HCT116 (cell line): ENCODE measurements at regions not wholly inside any gene's neighbourhood (a gene's known extent, or its start where the extent isn't known, plus 50 kb on each side); places are given as distances from the start of the nearest gene placed in this dataset.

Experiments
- ATAC-seq: fragments of 200-7000 bp; cut with Tn5 transposase; 2 replicates; pipeline ENCODE4 v1.9.1; 2020; ENCODE audit warnings: mild to moderate bottlenecking, moderate library complexity
- BruUV-seq: library from RNA; stranded (reverse); fragments of 400-500 nt; replicated peaks from 2 replicates; lab custom pipeline; 2021; lab: Mats Ljungman, UMichigan
- CTCF ChIA-PET: fragments of 300-600 bp; sonication (Branson Sonifier 250); formaldehyde crosslinking; loops from one replicate; lab custom pipeline; 2021; ENCODE audit warnings: antibody characterized with exemption; lab: Charles Lee
- POLR2A ChIA-PET: fragments of 300-600, 350-600 bp; sonication (Branson Sonifier 250); formaldehyde crosslinking; loops from one replicate; lab custom pipeline; 2021; ENCODE audit warnings: antibody characterized with exemption; lab: Charles Lee
- RAD21 ChIA-PET, 2 experiments: fragments of 300-600 bp; sonication (Branson Sonifier 250); formaldehyde crosslinking; loops; one replicate each; lab custom pipeline; 2023; ENCODE audit warnings: low total read pairs in 2 of 2; ENCODE audit not compliant: uncharacterized antibody in 2 of 2, unreplicated experiment in 2 of 2, low non-redundant PET in 1 of 2; lab: Charles Lee
- DNase-seq: peaks from one replicate; pipeline ENCODE4 v3.0.0-alpha.2; 2010; ENCODE audit warnings: low read depth, low spot score
- H2AFZ ChIP-seq: fragments of 200-600 bp; shearing (Covaris generic), sonication (generic); 2 replicates; pipeline ENCODE4 v1.6.1; 2017; ENCODE audit warnings: low read depth, mixed run types, mixed read lengths, antibody characterized with exemption, low read length; ENCODE audit not compliant: poor library complexity, severe bottlenecking
- H3K27ac ChIP-seq: 2 replicates; pipeline ENCODE4 v1.5.1; 2012; ENCODE audit warnings: low read depth, low read length
- H3K27me3 ChIP-seq: fragments of 200-600 bp; sonication (generic); 2 replicates; pipeline ENCODE4 v1.6.1; 2016; ENCODE audit warnings: mixed run types, low read length, mixed read lengths; ENCODE audit not compliant: insufficient read depth
- H3K36me3 ChIP-seq, 2 experiments: fragments of 200-500 bp in 1 of 2; fragments of 200-600 bp in 1 of 2; sonication (Bioruptor generic) in 1 of 2; sonication (generic) in 1 of 2; 2 replicates each; pipeline versions ENCODE4 v1.5.1 to v1.6.1; 2014 to 2016; ENCODE audit warnings: low read length in 2 of 2, inconsistent platforms in 1 of 2, mixed read lengths in 1 of 2, mixed run types in 1 of 2; ENCODE audit not compliant: insufficient read depth in 2 of 2, control insufficient read depth in 1 of 2
- H3K4me1 ChIP-seq, 2 experiments: fragments of 200-600 bp in 1 of 2; sonication (generic) in 1 of 2; 2 replicates each; pipeline versions ENCODE4 v1.5.1 to v1.6.1; 2012 to 2017; ENCODE audit warnings: low read length in 2 of 2, inconsistent platforms in 1 of 2, mild to moderate bottlenecking in 1 of 2, mixed read lengths in 1 of 2, mixed run types in 1 of 2, moderate library complexity in 1 of 2; ENCODE audit not compliant: insufficient read depth in 2 of 2, control insufficient read depth in 1 of 2
- H3K4me2 ChIP-seq: fragments of 200-600 bp; sonication (generic); 2 replicates; pipeline ENCODE4 v1.6.1; 2017; ENCODE audit warnings: mixed run types, low read length, mixed read lengths
- H3K4me3 ChIP-seq, 2 experiments: fragments of 200-600 bp in 1 of 2; sonication (generic) in 1 of 2; replicated peaks in 1 of 2; 2 replicates each; pipeline ENCODE4 v1.5.1; 2011 to 2016; ENCODE audit warnings: low read length in 2 of 2, control low read depth in 1 of 2, low read depth in 1 of 2, mild to moderate bottlenecking in 1 of 2, mixed read lengths in 1 of 2, mixed run types in 1 of 2
- H3K79me2 ChIP-seq: fragments of 200-600 bp; sonication (generic); 2 replicates; pipeline ENCODE4 v1.6.1; 2017; ENCODE audit warnings: mild to moderate bottlenecking, mixed run types, low read length, moderate library complexity, mixed read lengths; ENCODE audit not compliant: insufficient read depth
- H3K9ac ChIP-seq: fragments of 200-600 bp; sonication (generic); 2 replicates; pipeline ENCODE4 v1.6.1; 2016; ENCODE audit warnings: low read length, mixed read lengths
- H3K9me2 ChIP-seq: fragments of 200-600 bp; sonication (generic), shearing (Covaris generic); 2 replicates; pipeline ENCODE4 v1.6.1; 2017; ENCODE audit warnings: mixed run types, mild to moderate bottlenecking, moderate library complexity; ENCODE audit not compliant: insufficient read depth
- H3K9me3 ChIP-seq, 2 experiments: fragments of 200-500 bp in 1 of 2; fragments of 200-600 bp in 1 of 2; sonication (Bioruptor generic) in 1 of 2; sonication (generic) in 1 of 2; 2 replicates each; pipeline ENCODE4 v1.6.1; 2014 to 2017; ENCODE audit warnings: low read length in 2 of 2, mixed read lengths in 2 of 2, inconsistent platforms in 1 of 2, low read depth in 1 of 2, mild to moderate bottlenecking in 1 of 2, mixed run types in 1 of 2, moderate library complexity in 1 of 2; ENCODE audit not compliant: control insufficient read depth in 1 of 2, insufficient read depth in 1 of 2
- H4K20me1 ChIP-seq: fragments of 200-600 bp; sonication (generic), shearing (Covaris generic); 2 replicates; pipeline ENCODE4 v1.6.1; 2017; ENCODE audit warnings: mixed run types, mild to moderate bottlenecking, moderate library complexity; ENCODE audit not compliant: insufficient read depth
- EGR1 ChIP-seq: IDR thresholded peaks from 2 replicates; pipeline ENCODE4 v1.6.1; 2012; ENCODE audit warnings: low read depth
- EZH2phosphoT487 ChIP-seq: fragments of 200-600 bp; IDR thresholded peaks from 2 replicates; pipeline ENCODE4 v1.6.1; 2018; ENCODE audit warnings: antibody characterized with exemption, borderline replicate concordance
- POLR2A ChIP-seq: IDR thresholded peaks from 2 replicates; pipeline ENCODE4 v1.7.0; 2011; ENCODE audit warnings: borderline replicate concordance; ENCODE audit not compliant: insufficient read depth, insufficient read length; ENCODE audit errors: extremely low read depth
- RAD21 ChIP-seq: IDR thresholded peaks from 2 replicates; pipeline ENCODE4 v1.6.1; 2012; ENCODE audit warnings: low read depth, mild to moderate bottlenecking
- SRF ChIP-seq: IDR thresholded peaks from 2 replicates; pipeline ENCODE4 v1.6.1; 2012; ENCODE audit warnings: low read depth
- TCF7L2 ChIP-seq: IDR thresholded peaks from 2 replicates; pipeline ENCODE4 v1.7.0; 2011; ENCODE audit warnings: borderline replicate concordance, inconsistent platforms; ENCODE audit not compliant: insufficient read depth, insufficient read length; ENCODE audit errors: extremely low read depth
- intact Hi-C: fragments of 100-400 bp; cut with micrococcal nuclease; formaldehyde crosslinking; loops from 2 replicates; pipeline ENCODE4 v1.10.0; 2022
- TF ChIP-seq, protein P1 (sequence below): IDR thresholded peaks from 2 replicates; pipeline ENCODE4 v1.6.1; 2012
- TF ChIP-seq, protein P2 (sequence below), 3 experiments: fragments of 200-600 bp in 1 of 3; sonication (generic) in 1 of 3; IDR thresholded peaks in 2 of 3; conservative IDR thresholded peaks in 1 of 3; 2 replicates each; pipeline ENCODE4 v1.5.1; 2012 to 2017; ENCODE audit warnings: low read depth in 2 of 3, low read length in 2 of 3, antibody characterized with exemption in 1 of 3, borderline replicate concordance in 1 of 3, control low read depth in 1 of 3, mild to moderate bottlenecking in 1 of 3, mixed read lengths in 1 of 3, mixed run types in 1 of 3, moderate library complexity in 1 of 3; ENCODE audit not compliant: insufficient read depth in 1 of 3
- TF ChIP-seq, protein P3 (sequence below): IDR thresholded peaks from 2 replicates; pipeline ENCODE4 v1.6.1; 2012
- TF ChIP-seq, protein P4 (sequence below): IDR thresholded peaks from 2 replicates; pipeline ENCODE4 v1.6.1; 2012; ENCODE audit warnings: low read depth

DNA sequence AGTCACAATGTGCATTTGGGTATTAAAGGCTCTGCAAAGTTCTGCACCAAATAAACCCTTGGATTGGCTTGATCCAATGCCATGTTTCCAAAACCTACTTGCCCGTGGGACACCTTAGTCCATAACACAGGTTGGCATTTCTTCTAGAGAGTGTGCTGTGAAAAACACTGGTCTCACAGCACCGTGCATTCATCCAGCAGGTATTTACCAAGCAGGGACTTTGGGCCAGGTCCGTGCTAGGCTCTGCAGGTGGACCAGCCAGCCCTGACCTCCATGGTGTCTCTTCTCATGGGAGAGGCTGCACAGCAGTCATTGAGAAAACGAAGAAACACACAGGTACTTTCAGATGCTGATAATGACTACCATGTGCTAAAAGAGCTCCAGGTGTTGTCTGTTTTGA is 112.6 kb downstream of the CDH26 start:
- Histone ChIP-seq H3K27ac (no peak overlapping the region), H3K27me3 (peaks cover 45% of the 10 kb centered on the region), H3K9me3 (no peaks in the 10 kb centered on the region), H3K79me2 (no peaks in the 10 kb centered on the region), H2AFZ (no peak overlapping the region), H3K36me3 (no peaks in the 10 kb centered on the region)
- no TSS peak for BruUV-seq
- intact Hi-C loops: no loop called here
- TF ChIP-seq, protein P1, sequence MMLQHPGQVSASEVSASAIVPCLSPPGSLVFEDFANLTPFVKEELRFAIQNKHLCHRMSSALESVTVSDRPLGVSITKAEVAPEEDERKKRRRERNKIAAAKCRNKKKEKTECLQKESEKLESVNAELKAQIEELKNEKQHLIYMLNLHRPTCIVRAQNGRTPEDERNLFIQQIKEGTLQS: no peak
- no peak for TF ChIP-seq EGR1
- no peak for TF ChIP-seq TCF7L2
- TF ChIP-seq RAD21: no peak
- TF ChIP-seq, protein P2, sequence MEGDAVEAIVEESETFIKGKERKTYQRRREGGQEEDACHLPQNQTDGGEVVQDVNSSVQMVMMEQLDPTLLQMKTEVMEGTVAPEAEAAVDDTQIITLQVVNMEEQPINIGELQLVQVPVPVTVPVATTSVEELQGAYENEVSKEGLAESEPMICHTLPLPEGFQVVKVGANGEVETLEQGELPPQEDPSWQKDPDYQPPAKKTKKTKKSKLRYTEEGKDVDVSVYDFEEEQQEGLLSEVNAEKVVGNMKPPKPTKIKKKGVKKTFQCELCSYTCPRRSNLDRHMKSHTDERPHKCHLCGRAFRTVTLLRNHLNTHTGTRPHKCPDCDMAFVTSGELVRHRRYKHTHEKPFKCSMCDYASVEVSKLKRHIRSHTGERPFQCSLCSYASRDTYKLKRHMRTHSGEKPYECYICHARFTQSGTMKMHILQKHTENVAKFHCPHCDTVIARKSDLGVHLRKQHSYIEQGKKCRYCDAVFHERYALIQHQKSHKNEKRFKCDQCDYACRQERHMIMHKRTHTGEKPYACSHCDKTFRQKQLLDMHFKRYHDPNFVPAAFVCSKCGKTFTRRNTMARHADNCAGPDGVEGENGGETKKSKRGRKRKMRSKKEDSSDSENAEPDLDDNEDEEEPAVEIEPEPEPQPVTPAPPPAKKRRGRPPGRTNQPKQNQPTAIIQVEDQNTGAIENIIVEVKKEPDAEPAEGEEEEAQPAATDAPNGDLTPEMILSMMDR (IDR thresholded peaks at IDR 0.05 in 2 of 3, conservative IDR thresholded peaks at IDR 0.05 in 1 of 3; ENCODE audit: borderline replicate concordance in 1 of 3, insufficient read depth in 1 of 3, low read depth in 2 of 3, low read length in 2 of 3): no peak
- no peak for TF ChIP-seq SRF
- TF ChIP-seq, protein P3, sequence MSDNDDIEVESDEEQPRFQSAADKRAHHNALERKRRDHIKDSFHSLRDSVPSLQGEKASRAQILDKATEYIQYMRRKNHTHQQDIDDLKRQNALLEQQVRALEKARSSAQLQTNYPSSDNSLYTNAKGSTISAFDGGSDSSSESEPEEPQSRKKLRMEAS: no peak
- TF ChIP-seq EZH2phosphoT487: no peak
- TF ChIP-seq, protein P4, sequence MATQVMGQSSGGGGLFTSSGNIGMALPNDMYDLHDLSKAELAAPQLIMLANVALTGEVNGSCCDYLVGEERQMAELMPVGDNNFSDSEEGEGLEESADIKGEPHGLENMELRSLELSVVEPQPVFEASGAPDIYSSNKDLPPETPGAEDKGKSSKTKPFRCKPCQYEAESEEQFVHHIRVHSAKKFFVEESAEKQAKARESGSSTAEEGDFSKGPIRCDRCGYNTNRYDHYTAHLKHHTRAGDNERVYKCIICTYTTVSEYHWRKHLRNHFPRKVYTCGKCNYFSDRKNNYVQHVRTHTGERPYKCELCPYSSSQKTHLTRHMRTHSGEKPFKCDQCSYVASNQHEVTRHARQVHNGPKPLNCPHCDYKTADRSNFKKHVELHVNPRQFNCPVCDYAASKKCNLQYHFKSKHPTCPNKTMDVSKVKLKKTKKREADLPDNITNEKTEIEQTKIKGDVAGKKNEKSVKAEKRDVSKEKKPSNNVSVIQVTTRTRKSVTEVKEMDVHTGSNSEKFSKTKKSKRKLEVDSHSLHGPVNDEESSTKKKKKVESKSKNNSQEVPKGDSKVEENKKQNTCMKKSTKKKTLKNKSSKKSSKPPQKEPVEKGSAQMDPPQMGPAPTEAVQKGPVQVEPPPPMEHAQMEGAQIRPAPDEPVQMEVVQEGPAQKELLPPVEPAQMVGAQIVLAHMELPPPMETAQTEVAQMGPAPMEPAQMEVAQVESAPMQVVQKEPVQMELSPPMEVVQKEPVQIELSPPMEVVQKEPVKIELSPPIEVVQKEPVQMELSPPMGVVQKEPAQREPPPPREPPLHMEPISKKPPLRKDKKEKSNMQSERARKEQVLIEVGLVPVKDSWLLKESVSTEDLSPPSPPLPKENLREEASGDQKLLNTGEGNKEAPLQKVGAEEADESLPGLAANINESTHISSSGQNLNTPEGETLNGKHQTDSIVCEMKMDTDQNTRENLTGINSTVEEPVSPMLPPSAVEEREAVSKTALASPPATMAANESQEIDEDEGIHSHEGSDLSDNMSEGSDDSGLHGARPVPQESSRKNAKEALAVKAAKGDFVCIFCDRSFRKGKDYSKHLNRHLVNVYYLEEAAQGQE: no peak
- no peak for TF ChIP-seq POLR2A
- TF ChIP-seq, all 23 proteins: peak for 0
- Histone ChIP-seq H3K4me2 (no peak overlapping the region), H3K9me2 (no peaks in the 10 kb centered on the region), H3K4me3 (no peak overlapping the region), H3K4me1 (no peaks in the 10 kb centered on the region), H3K9ac (no peak overlapping the region), H4K20me1 (no peaks in the 10 kb centered on the region)
- ATAC-seq (no peak), DNase-seq (no peak)
- RAD21 ChIA-PET: no interaction called here
- POLR2A ChIA-PET: no interaction called here
- CTCF ChIA-PET: no interaction called here
